MM.1S (cell line): ENCODE measurements at regions not wholly inside any gene's neighbourhood (a gene's known extent, or its start where the extent isn't known, plus 50 kb on each side); places are given as distances from the start of the nearest gene placed in this dataset.

Experiments used
- DNase-seq: peaks from one replicate; pipeline ENCODE4 v3.0.0-alpha.2; 2015
- H2AFZ ChIP-seq: fragments of 300-600 bp; sonication (generic); 2 replicates; pipeline ENCODE4 v1.6.0; 2016; ENCODE audit warnings: antibody characterized with exemption, low read length
- H3F3A ChIP-seq: fragments of 300-600 bp; sonication (generic); 2 replicates; pipeline ENCODE4 v1.6.1; 2016; ENCODE audit warnings: mild to moderate bottlenecking, antibody characterized with exemption, low read length, moderate library complexity, mixed read lengths; ENCODE audit not compliant: insufficient read depth
- H3K27ac ChIP-seq: fragments of 300-600 bp; sonication (generic); 2 replicates; pipeline ENCODE4 v1.5.1; 2016; ENCODE audit warnings: mild to moderate bottlenecking, low read length
- H3K27me3 ChIP-seq: fragments of 300-600 bp; sonication (generic); replicated peaks from 2 replicates; pipeline ENCODE4 v1.6.0; 2016; ENCODE audit warnings: low read length; ENCODE audit not compliant: insufficient read depth
- H3K36me3 ChIP-seq: fragments of 300-600 bp; sonication (generic); replicated peaks from 2 replicates; pipeline ENCODE4 v1.6.1; 2016; ENCODE audit warnings: mild to moderate bottlenecking, low read length, mixed read lengths; ENCODE audit not compliant: insufficient read depth
- H3K4me1 ChIP-seq: fragments of 300-600 bp; sonication (generic); 2 replicates; pipeline ENCODE4 v1.6.1; 2016; ENCODE audit warnings: low read length, mixed read lengths
- H3K4me2 ChIP-seq: fragments of 300-600 bp; sonication (generic); 2 replicates; pipeline ENCODE4 v1.6.0; 2016; ENCODE audit warnings: low read depth, low read length
- H3K4me3 ChIP-seq: fragments of 300-600 bp; sonication (generic); 2 replicates; pipeline ENCODE4 v1.5.1; 2016; ENCODE audit warnings: low read length, mixed read lengths
- H3K79me2 ChIP-seq: fragments of 300-600 bp; sonication (generic); 2 replicates; pipeline ENCODE4 v1.6.1; 2016; ENCODE audit warnings: mixed run types, low read length, mixed read lengths
- H3K9ac ChIP-seq: fragments of 300-600 bp; sonication (generic); 2 replicates; pipeline ENCODE4 v1.6.1; 2016; ENCODE audit warnings: low read length, mixed read lengths
- H3K9me2 ChIP-seq: fragments of 300-600 bp; sonication (generic); replicated peaks from 2 replicates; pipeline ENCODE4 v1.6.1; 2016; ENCODE audit warnings: mild to moderate bottlenecking, low read length, mixed read lengths; ENCODE audit not compliant: insufficient read depth
- H3K9me3 ChIP-seq: fragments of 300-600 bp; sonication (generic); replicated peaks from 2 replicates; pipeline ENCODE4 v1.6.1; 2016; ENCODE audit warnings: mild to moderate bottlenecking, low read length, mixed read lengths; ENCODE audit not compliant: insufficient read depth
- H4K20me1 ChIP-seq: fragments of 300-600 bp; sonication (generic); 2 replicates; pipeline ENCODE4 v1.6.1; 2016; ENCODE audit warnings: mild to moderate bottlenecking, low read length, moderate library complexity, mixed read lengths; ENCODE audit not compliant: insufficient read depth
- CTCF ChIP-seq: fragments of 300-600 bp; sonication (generic); IDR thresholded peaks from 2 replicates; pipeline ENCODE4 v1.5.1; 2016; ENCODE audit warnings: antibody characterized with exemption, low read length, mixed read lengths
- EZH2 ChIP-seq: fragments of 300-600 bp; sonication (generic); optimal IDR thresholded peaks from 2 replicates; pipeline ENCODE3; 2017; ENCODE audit warnings: low read depth, mild to moderate bottlenecking, antibody characterized with exemption, low read length, mixed read lengths
- EZH2phosphoT487 ChIP-seq: fragments of 300-600 bp; sonication (generic); IDR thresholded peaks from 2 replicates; pipeline ENCODE4 v1.6.1; 2018; ENCODE audit warnings: antibody characterized with exemption, low read length

- no peak overlapping the region for H3K9ac ChIP-seq
- no peak overlapping the region for H3K4me2 ChIP-seq
- H2AFZ ChIP-seq: no peak overlapping the region
- H3K27me3 ChIP-seq: no peaks in the 10 kb centered on the region
- H3K36me3 ChIP-seq: no peaks in the 10 kb centered on the region
- H3F3A ChIP-seq: no peaks in the 10 kb centered on the region
- no peaks in the 10 kb centered on the region for H3K4me1 ChIP-seq
- H3K9me2 ChIP-seq: no peaks in the 10 kb centered on the region
- TF ChIP-seq CTCF: no peak
- no peak for TF ChIP-seq EZH2
- TF ChIP-seq EZH2phosphoT487: no peak
- no peaks in the 10 kb centered on the region for H4K20me1 ChIP-seq
- no peaks in the 10 kb centered on the region for H3K9me3 ChIP-seq
- no peaks in the 10 kb centered on the region for H3K79me2 ChIP-seq
- H3K27ac ChIP-seq: no peak overlapping the region
- no peak for DNase-seq
- no peak overlapping the region for H3K4me3 ChIP-seq
Observed at GRCh38 chr17:63120406-63120805, 154.4 kb downstream of the TANC2 start.

GRCh38 chr17:63124536-63124935 is 158.5 kb downstream of the TANC2 start:
- H3K27me3 ChIP-seq: no peaks in the 10 kb centered on the region
- no peak overlapping the region for H2AFZ ChIP-seq
- H3K4me3 ChIP-seq: no peak overlapping the region
- H3K9ac ChIP-seq: no peak overlapping the region
- H3K9me2 ChIP-seq: no peaks in the 10 kb centered on the region
- DNase-seq: no peak
- no peaks in the 10 kb centered on the region for H3K79me2 ChIP-seq
- no peak overlapping the region for H3K4me2 ChIP-seq
- H3K27ac ChIP-seq: no peak overlapping the region
- no peaks in the 10 kb centered on the region for H3F3A ChIP-seq
- no peaks in the 10 kb centered on the region for H4K20me1 ChIP-seq
- no peaks in the 10 kb centered on the region for H3K36me3 ChIP-seq
- H3K9me3 ChIP-seq: no peaks in the 10 kb centered on the region
- H3K4me1 ChIP-seq: no peaks in the 10 kb centered on the region
- TF ChIP-seq CTCF (no peak), EZH2 (no peak), EZH2phosphoT487 (no peak)

GRCh38 chr17:63124958-63125357 is 158.9 kb downstream of the TANC2 start:
- TF ChIP-seq EZH2: no peak
- no peak for TF ChIP-seq CTCF
- TF ChIP-seq EZH2phosphoT487: no peak
- no peaks in the 10 kb centered on the region for H3F3A ChIP-seq
- H3K9ac ChIP-seq: no peak overlapping the region
- H3K4me1 ChIP-seq: no peaks in the 10 kb centered on the region
- H3K4me2 ChIP-seq: no peak overlapping the region
- H2AFZ ChIP-seq: no peak overlapping the region
- H3K27ac ChIP-seq: no peak overlapping the region
- DNase-seq: no peak
- no peaks in the 10 kb centered on the region for H3K9me2 ChIP-seq
- H3K9me3 ChIP-seq: no peaks in the 10 kb centered on the region
- no peaks in the 10 kb centered on the region for H4K20me1 ChIP-seq
- no peaks in the 10 kb centered on the region for H3K79me2 ChIP-seq
- H3K36me3 ChIP-seq: no peaks in the 10 kb centered on the region
- no peaks in the 10 kb centered on the region for H3K27me3 ChIP-seq
- H3K4me3 ChIP-seq: no peak overlapping the region

- no peak overlapping the region for H3K27ac ChIP-seq
- no peaks in the 10 kb centered on the region for H4K20me1 ChIP-seq
- H3F3A ChIP-seq: peaks cover 5% of the 10 kb centered on the region
- H3K36me3 ChIP-seq: no peaks in the 10 kb centered on the region
- H3K9me2 ChIP-seq: no peaks in the 10 kb centered on the region
- no peaks in the 10 kb centered on the region for H3K27me3 ChIP-seq
- no peak overlapping the region for H2AFZ ChIP-seq
- no peak for TF ChIP-seq CTCF
- no peak for TF ChIP-seq EZH2
- TF ChIP-seq EZH2phosphoT487: no peak
- H3K4me1 ChIP-seq: peaks cover 6% of the 10 kb centered on the region
- no peak overlapping the region for H3K9ac ChIP-seq
- no peaks in the 10 kb centered on the region for H3K9me3 ChIP-seq
- no peak overlapping the region for H3K4me2 ChIP-seq
- no peak overlapping the region for H3K4me3 ChIP-seq
- DNase-seq: no peak
- H3K79me2 ChIP-seq: no peaks in the 10 kb centered on the region
Observed at GRCh38 chr17:63125987-63126386, 160.0 kb downstream of the TANC2 start.
